SK-N-SH (cell line): ENCODE measurements at regions not wholly inside any gene's neighbourhood (a gene's known extent, or its start where the extent isn't known, plus 50 kb on each side); places are given as distances from the start of the nearest gene placed in this dataset.

Experiments
- EP300 ChIP-seq, 2 experiments: IDR thresholded peaks; 2 replicates each; pipeline versions ENCODE4 v1.4.0 to v1.6.1; 2012; ENCODE audit warnings: borderline replicate concordance in 1 of 2, low read depth in 1 of 2, low read length in 1 of 2
- EZH2phosphoT487 ChIP-seq: fragments of 200-600 bp; sonication (generic); IDR thresholded peaks from 2 replicates; pipeline ENCODE4 v1.6.1; 2017; ENCODE audit warnings: low read depth, mixed run types, mild to moderate bottlenecking, antibody characterized with exemption, moderate library complexity, borderline replicate concordance
- MXI1 ChIP-seq: IDR thresholded peaks from 2 replicates; pipeline ENCODE4 v1.6.1; 2012; ENCODE audit warnings: mild to moderate bottlenecking, low read depth, low read length, improper control_type of control experiment
- NFIC ChIP-seq: IDR thresholded peaks from 2 replicates; pipeline ENCODE4 v1.4.0; 2012; ENCODE audit warnings: borderline replicate concordance
- SMC3 ChIP-seq: IDR thresholded peaks from 2 replicates; pipeline ENCODE4 v1.6.1; 2012; ENCODE audit warnings: low read depth, low read length, improper control_type of control experiment
- YY1 ChIP-seq: IDR thresholded peaks from 2 replicates; pipeline ENCODE4 v1.4.0; 2012; ENCODE audit warnings: low read depth, mild to moderate bottlenecking
- TF ChIP-seq, protein P1 (sequence below): IDR thresholded peaks from 2 replicates; pipeline ENCODE4 v1.4.0; 2012; ENCODE audit warnings: low read depth
- TF ChIP-seq, protein P2 (sequence below): fragments of 200-600 bp; sonication (generic); IDR thresholded peaks from 2 replicates; pipeline ENCODE4 v1.6.1; 2017; ENCODE audit warnings: antibody characterized with exemption, mild to moderate bottlenecking, moderate library complexity
- TF ChIP-seq, protein P3 (sequence below): IDR thresholded peaks from 2 replicates; pipeline ENCODE4 v1.6.1; 2012; ENCODE audit warnings: mild to moderate bottlenecking, low read depth, low read length, moderate library complexity
- TF ChIP-seq, protein P4 (sequence below): IDR thresholded peaks from 2 replicates; pipeline ENCODE4 v1.4.0; 2012; ENCODE audit warnings: low read depth, borderline replicate concordance

DNA sequence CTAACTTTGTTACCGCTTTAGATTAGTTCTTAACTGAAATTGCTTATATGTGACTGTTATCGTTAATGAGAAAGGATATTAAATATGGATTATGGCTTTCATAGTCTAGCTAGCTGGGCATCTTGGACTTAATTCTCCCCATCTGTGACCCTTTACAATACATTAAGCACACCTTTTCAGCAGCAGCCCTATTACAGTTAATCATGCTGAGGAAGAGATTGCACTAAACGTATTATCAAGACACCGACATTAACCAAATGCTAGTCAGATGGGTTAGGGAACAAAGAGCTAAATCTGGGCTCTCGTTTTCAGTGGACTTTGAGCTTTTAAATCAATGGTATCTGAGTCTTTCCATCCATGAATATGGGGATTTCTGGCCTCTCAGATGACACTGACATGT is 447.5 kb upstream of the DCN start:
- TF ChIP-seq NFIC: no peak
- TF ChIP-seq, protein P1, sequence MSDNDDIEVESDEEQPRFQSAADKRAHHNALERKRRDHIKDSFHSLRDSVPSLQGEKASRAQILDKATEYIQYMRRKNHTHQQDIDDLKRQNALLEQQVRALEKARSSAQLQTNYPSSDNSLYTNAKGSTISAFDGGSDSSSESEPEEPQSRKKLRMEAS: no peak
- TF ChIP-seq, protein P2, sequence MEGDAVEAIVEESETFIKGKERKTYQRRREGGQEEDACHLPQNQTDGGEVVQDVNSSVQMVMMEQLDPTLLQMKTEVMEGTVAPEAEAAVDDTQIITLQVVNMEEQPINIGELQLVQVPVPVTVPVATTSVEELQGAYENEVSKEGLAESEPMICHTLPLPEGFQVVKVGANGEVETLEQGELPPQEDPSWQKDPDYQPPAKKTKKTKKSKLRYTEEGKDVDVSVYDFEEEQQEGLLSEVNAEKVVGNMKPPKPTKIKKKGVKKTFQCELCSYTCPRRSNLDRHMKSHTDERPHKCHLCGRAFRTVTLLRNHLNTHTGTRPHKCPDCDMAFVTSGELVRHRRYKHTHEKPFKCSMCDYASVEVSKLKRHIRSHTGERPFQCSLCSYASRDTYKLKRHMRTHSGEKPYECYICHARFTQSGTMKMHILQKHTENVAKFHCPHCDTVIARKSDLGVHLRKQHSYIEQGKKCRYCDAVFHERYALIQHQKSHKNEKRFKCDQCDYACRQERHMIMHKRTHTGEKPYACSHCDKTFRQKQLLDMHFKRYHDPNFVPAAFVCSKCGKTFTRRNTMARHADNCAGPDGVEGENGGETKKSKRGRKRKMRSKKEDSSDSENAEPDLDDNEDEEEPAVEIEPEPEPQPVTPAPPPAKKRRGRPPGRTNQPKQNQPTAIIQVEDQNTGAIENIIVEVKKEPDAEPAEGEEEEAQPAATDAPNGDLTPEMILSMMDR: no peak
- no peak for TF ChIP-seq YY1
- TF ChIP-seq EZH2phosphoT487: no peak
- TF ChIP-seq EP300 (IDR thresholded peaks at IDR 0.05; ENCODE audit: borderline replicate concordance in 1 of 2, low read depth in 1 of 2, low read length in 1 of 2): peak in 1 of 2 experiments; percentile 97; a peak in 2 of 4 replicates
- TF ChIP-seq MXI1: no peak
- TF ChIP-seq, protein P3, sequence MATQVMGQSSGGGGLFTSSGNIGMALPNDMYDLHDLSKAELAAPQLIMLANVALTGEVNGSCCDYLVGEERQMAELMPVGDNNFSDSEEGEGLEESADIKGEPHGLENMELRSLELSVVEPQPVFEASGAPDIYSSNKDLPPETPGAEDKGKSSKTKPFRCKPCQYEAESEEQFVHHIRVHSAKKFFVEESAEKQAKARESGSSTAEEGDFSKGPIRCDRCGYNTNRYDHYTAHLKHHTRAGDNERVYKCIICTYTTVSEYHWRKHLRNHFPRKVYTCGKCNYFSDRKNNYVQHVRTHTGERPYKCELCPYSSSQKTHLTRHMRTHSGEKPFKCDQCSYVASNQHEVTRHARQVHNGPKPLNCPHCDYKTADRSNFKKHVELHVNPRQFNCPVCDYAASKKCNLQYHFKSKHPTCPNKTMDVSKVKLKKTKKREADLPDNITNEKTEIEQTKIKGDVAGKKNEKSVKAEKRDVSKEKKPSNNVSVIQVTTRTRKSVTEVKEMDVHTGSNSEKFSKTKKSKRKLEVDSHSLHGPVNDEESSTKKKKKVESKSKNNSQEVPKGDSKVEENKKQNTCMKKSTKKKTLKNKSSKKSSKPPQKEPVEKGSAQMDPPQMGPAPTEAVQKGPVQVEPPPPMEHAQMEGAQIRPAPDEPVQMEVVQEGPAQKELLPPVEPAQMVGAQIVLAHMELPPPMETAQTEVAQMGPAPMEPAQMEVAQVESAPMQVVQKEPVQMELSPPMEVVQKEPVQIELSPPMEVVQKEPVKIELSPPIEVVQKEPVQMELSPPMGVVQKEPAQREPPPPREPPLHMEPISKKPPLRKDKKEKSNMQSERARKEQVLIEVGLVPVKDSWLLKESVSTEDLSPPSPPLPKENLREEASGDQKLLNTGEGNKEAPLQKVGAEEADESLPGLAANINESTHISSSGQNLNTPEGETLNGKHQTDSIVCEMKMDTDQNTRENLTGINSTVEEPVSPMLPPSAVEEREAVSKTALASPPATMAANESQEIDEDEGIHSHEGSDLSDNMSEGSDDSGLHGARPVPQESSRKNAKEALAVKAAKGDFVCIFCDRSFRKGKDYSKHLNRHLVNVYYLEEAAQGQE: no peak
- TF ChIP-seq, protein P4, sequence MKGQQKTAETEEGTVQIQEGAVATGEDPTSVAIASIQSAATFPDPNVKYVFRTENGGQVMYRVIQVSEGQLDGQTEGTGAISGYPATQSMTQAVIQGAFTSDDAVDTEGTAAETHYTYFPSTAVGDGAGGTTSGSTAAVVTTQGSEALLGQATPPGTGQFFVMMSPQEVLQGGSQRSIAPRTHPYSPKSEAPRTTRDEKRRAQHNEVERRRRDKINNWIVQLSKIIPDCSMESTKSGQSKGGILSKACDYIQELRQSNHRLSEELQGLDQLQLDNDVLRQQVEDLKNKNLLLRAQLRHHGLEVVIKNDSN: no peak
- no peak; the same call in 1 of the 2 replicates for TF ChIP-seq SMC3
